ENCODE measurements at regions not wholly inside any gene's neighbourhood (a gene's known extent, or its start where the extent isn't known, plus 50 kb on each side); places are given as distances from the start of the nearest gene placed in this dataset.

- Histone ChIP-seq H3K9me3 (no peaks in the 10 kb centered on the region), H3K36me3 (no peaks in the 10 kb centered on the region), H3K4me1 (no peaks in the 10 kb centered on the region), H3K27me3 (peaks cover 0 to 55% (median 0%) of the 10 kb centered on the region in 7 donors), H3K27ac (peak overlapping the region in 1 of 10 donors; percentile 50), H3K4me3 (no peak overlapping the region)
- intact Hi-C loops (cut with DNase I), result no loop called here
- DNase-seq (no peak), ATAC-seq (no peak)
- 59% methylated on average over 3 of the region's 3 CpGs for whole genome bisulfite sequencing, 2 donors
- no peak for TF ChIP-seq CTCF (IDR thresholded peaks at IDR 0.05)
Measured at GRCh38 chrX:139213241-139213709, 317.3 kb upstream of the F9 start.

GRCh38 chrX:139211568-139212182, 318.9 kb upstream of the F9 start:
- no peaks in the 10 kb centered on the region for H3K4me1 ChIP-seq
- DNase-seq (no peak), ATAC-seq (no peak)
- no peaks in the 10 kb centered on the region for H3K9me3 ChIP-seq
- TF ChIP-seq CTCF (IDR thresholded peaks at IDR 0.05), result no peak
- no peak overlapping the region for H3K27ac ChIP-seq
- intact Hi-C loops (cut with DNase I), result no loop called here
- H3K36me3 ChIP-seq, result no peaks in the 10 kb centered on the region
- peaks cover 0 to 53% (median 3%) of the 10 kb centered on the region in 7 donors for H3K27me3 ChIP-seq
- WGBS, 2 donors, result 51 to 54% methylated on average over 8 of the region's 8 CpGs
- H3K4me3 ChIP-seq, result no peak overlapping the region

- ATAC-seq, result no peak
- peaks cover 0 to 64% (median 13%) of the 10 kb centered on the region in 7 donors for H3K27me3 ChIP-seq
- DNase-seq, result no peak
- H3K36me3 ChIP-seq, result no peaks in the 10 kb centered on the region
- H3K4me3 ChIP-seq, result no peak overlapping the region
- no peaks in the 10 kb centered on the region for H3K9me3 ChIP-seq
- TF ChIP-seq CTCF (IDR thresholded peaks at IDR 0.05), result no peak
- 47 to 51% methylated on average over 5 of the region's 5 CpGs for WGBS, 2 donors
- no peak overlapping the region for H3K27ac ChIP-seq
- H3K4me1 ChIP-seq, result peaks cover 0 to 5% (median 0%) of the 10 kb centered on the region in 9 donors
- intact Hi-C loops (cut with DNase I), result no loop called here
Measured at GRCh38 chrX:139209342-139209741, 321.2 kb upstream of the F9 start.

GRCh38 chrX:139207655-139208054, 322.9 kb upstream of the F9 start:
- peaks cover 0 to 5% (median 0%) of the 10 kb centered on the region in 9 donors for H3K4me1 ChIP-seq
- H3K27ac ChIP-seq, result no peak overlapping the region
- ATAC-seq (no peak), DNase-seq (no peak)
- intact Hi-C loops (cut with DNase I), result no loop called here
- no peaks in the 10 kb centered on the region for H3K9me3 ChIP-seq
- H3K4me3 ChIP-seq, result no peak overlapping the region
- TF ChIP-seq CTCF (IDR thresholded peaks at IDR 0.05), result no peak
- no peaks in the 10 kb centered on the region for H3K36me3 ChIP-seq
- H3K27me3 ChIP-seq, result peaks cover 0 to 67% (median 10%) of the 10 kb centered on the region in 7 donors

Measured in heart right ventricle (tissue), 16 donors.